B cell (primary cell): ENCODE measurements at regions not wholly inside any gene's neighbourhood (a gene's known extent, or its start where the extent isn't known, plus 50 kb on each side); places are given as distances from the start of the nearest gene placed in this dataset.

Experiments used
- ATAC-seq: fragments of 200-7000 bp; cut with Tn5 transposase; one replicate; pipeline ENCODE4 v1.10.0; 2021; ENCODE audit warnings: low read depth, mild to moderate bottlenecking, moderate number of reproducible peaks, moderate library complexity
- CTCF ChIA-PET: fragments of 350-600 bp; sonication (Branson Sonifier 250); formaldehyde crosslinking; loops from one replicate; lab custom pipeline; 2021; ENCODE audit warnings: antibody characterized with exemption, inconsistent platforms; lab: Charles Lee
- POLR2A ChIA-PET: fragments of 350-600 bp; sonication (Branson Sonifier 250); formaldehyde crosslinking; loops from one replicate; lab custom pipeline; 2021; ENCODE audit warnings: antibody characterized with exemption; lab: Charles Lee
- DNase-seq: peaks from one replicate; pipeline ENCODE4 v3.0.0; 2013
- H2AFZ ChIP-seq: 2 replicates; pipeline ENCODE4 v1.6.1; 2012; ENCODE audit warnings: mild to moderate bottlenecking, low read depth, low read length; ENCODE audit not compliant: insufficient read depth, poor library complexity, severe bottlenecking
- H3K27ac ChIP-seq, 2 donors: 1 replicate in 1 of 2; 2 replicates in 1 of 2; pipeline ENCODE4 v1.5.1; 2012 to 2013; ENCODE audit warnings: low read length in 2 of 2, mild to moderate bottlenecking in 2 of 2, moderate library complexity in 1 of 2
- H3K27me3 ChIP-seq, 4 experiments: fragments of 200-600 bp in 1 of 4; sonication (generic) in 1 of 4; replicated peaks in 1 of 4; 1 replicate in 2 of 4; 2 replicates in 2 of 4; pipeline versions ENCODE4 v1.6.1 to v1.7.0; 2013 to 2016; ENCODE audit warnings: low read length in 3 of 4, mild to moderate bottlenecking in 2 of 4, mixed read lengths in 1 of 4, moderate library complexity in 1 of 4; ENCODE audit not compliant: insufficient read depth in 4 of 4, control insufficient read depth in 3 of 4; ENCODE audit errors: control extremely low read depth in 1 of 4
- H3K36me3 ChIP-seq, 2 experiments: replicated peaks in 1 of 2; 1 replicate in 1 of 2; 2 replicates in 1 of 2; pipeline versions ENCODE4 v1.6.1 to v1.7.1; 2013; ENCODE audit warnings: low read length in 1 of 2; ENCODE audit not compliant: insufficient read depth in 2 of 2, control insufficient read depth in 1 of 2; ENCODE audit errors: control extremely low read depth in 1 of 2, extremely low read depth in 1 of 2
- H3K4me1 ChIP-seq, 2 donors: fragments of 200-600 bp in 1 of 2; sonication (generic) in 1 of 2; 1 replicate in 1 of 2; 2 replicates in 1 of 2; pipeline versions ENCODE4 v1.5.1 to v1.6.1; 2013 to 2017; ENCODE audit warnings: low read length in 2 of 2; ENCODE audit not compliant: control insufficient read depth in 2 of 2, insufficient read depth in 2 of 2
- H3K4me2 ChIP-seq: replicated peaks from 2 replicates; pipeline ENCODE3; 2012; ENCODE audit warnings: mild to moderate bottlenecking, low read depth, low read length; ENCODE audit not compliant: poor library complexity, severe bottlenecking
- H3K4me3 ChIP-seq, 5 experiments: fragments of 200-600 bp in 1 of 5; sonication (generic) in 1 of 5; 1 replicate in 3 of 5; 2 replicates in 2 of 5; pipeline versions ENCODE4 v1.5.1 to v1.7.0; 2011 to 2016; ENCODE audit warnings: low read length in 4 of 5, mild to moderate bottlenecking in 4 of 5, low read depth in 2 of 5, control low read depth in 1 of 5, moderate library complexity in 1 of 5; ENCODE audit not compliant: insufficient read depth in 1 of 5; ENCODE audit errors: control extremely low read depth in 1 of 5, extremely low read depth in 1 of 5
- H3K79me2 ChIP-seq: fragments of 200-600 bp; sonication (generic); one replicate; pipeline ENCODE4 v1.6.0; 2016; ENCODE audit warnings: low read length; ENCODE audit not compliant: control insufficient read depth, insufficient read depth
- H3K9ac ChIP-seq: fragments of 200-600 bp; sonication (generic); 2 replicates; pipeline ENCODE4 v1.6.1; 2017; ENCODE audit warnings: mild to moderate bottlenecking, low read length, moderate library complexity
- H3K9me3 ChIP-seq, 3 donors: one replicate each; pipeline versions ENCODE4 v1.6.1 to v1.7.1; 2013; ENCODE audit warnings: low read length in 2 of 3; ENCODE audit not compliant: control insufficient read depth in 2 of 3, insufficient read depth in 1 of 3; ENCODE audit errors: control extremely low read depth in 1 of 3
- H4K20me1 ChIP-seq: 2 replicates; pipeline ENCODE4 v1.6.0; 2012; ENCODE audit warnings: mild to moderate bottlenecking, low read length; ENCODE audit not compliant: insufficient read depth, control insufficient read depth, poor library complexity, severe bottlenecking
- H3K27ac Mint-ChIP-seq: one replicate; pipeline ENCODE4 v1.8.0; 2021; ENCODE audit warnings: mixed read lengths
- H3K27me3 Mint-ChIP-seq: one replicate; pipeline ENCODE4 v1.8.0; 2021; ENCODE audit warnings: mixed read lengths
- H3K4me1 Mint-ChIP-seq: one replicate; pipeline ENCODE4 v1.8.0; 2021; ENCODE audit warnings: mixed read lengths
- H3K4me3 Mint-ChIP-seq: one replicate; pipeline ENCODE4 v1.8.0; 2021; ENCODE audit warnings: mixed read lengths
- H3K9me3 Mint-ChIP-seq: one replicate; pipeline ENCODE4 v1.8.0; 2022; ENCODE audit warnings: mixed read lengths; ENCODE audit not compliant: insufficient read depth
- CTCF ChIP-seq: fragments of 200-600 bp; IDR thresholded peaks from one replicate; pipeline ENCODE4 v1.8.0; 2022; ENCODE audit warnings: antibody characterized with exemption, mild to moderate bottlenecking
- EZH2 ChIP-seq: IDR thresholded peaks from 2 replicates; pipeline ENCODE4 v1.6.1; 2012; ENCODE audit warnings: borderline replicate concordance, low read depth, mild to moderate bottlenecking, moderate library complexity, low read length; ENCODE audit not compliant: insufficient read depth, poor library complexity, severe bottlenecking
- WGBS: methylation state at CpG from one replicate; pipeline ENCODE4 v1.1.5; 2013; ENCODE audit warnings: missing lambda C conversion rate; ENCODE audit not compliant: insufficient coverage; 5-methylcytosine and 5-hydroxymethylcytosine counted together
- intact Hi-C: fragments of 100-400 bp; cut with micrococcal nuclease; formaldehyde crosslinking; loops from one replicate; pipeline ENCODE4 v1.10.0; 2022

GRCh38 chr2:7880126-7880525, 801.7 kb upstream of the ID2 start:
- ATAC-seq (no peak), DNase-seq (no peak)
- Histone ChIP-seq H4K20me1 (no peaks in the 10 kb centered on the region), H3K4me2 (no peak overlapping the region), H3K4me1 (no peaks in the 10 kb centered on the region), H3K9me3 (no peaks in the 10 kb centered on the region), H2AFZ (no peak overlapping the region), H3K36me3 (no peaks in the 10 kb centered on the region), H3K9ac (no peak overlapping the region), H3K27me3 (peaks cover 0 to 3% (median 0%) of the 10 kb centered on the region in 4 experiments), H3K27ac (no peak overlapping the region), H3K79me2 (no peaks in the 10 kb centered on the region), H3K4me3 (no peak overlapping the region)
- no peak overlapping the region for H3K27ac Mint-ChIP-seq
- no peak overlapping the region for H3K4me3 Mint-ChIP-seq
- ChIA-PET CTCF (no interaction called here), POLR2A (no interaction called here)
- H3K9me3 Mint-ChIP-seq: no peaks in the 10 kb centered on the region
- no peak for TF ChIP-seq EZH2
- TF ChIP-seq CTCF: no peak
- 86% methylated on average over 1 of the region's 2 CpGs for WGBS
- peaks cover 15% of the 10 kb centered on the region for H3K27me3 Mint-ChIP-seq
- intact Hi-C loops: no loop called here
- H3K4me1 Mint-ChIP-seq: no peaks in the 10 kb centered on the region

GRCh38 chr2:7880566-7880965, 801.3 kb upstream of the ID2 start:
- Histone ChIP-seq H3K27me3 (peaks cover 0 to 3% (median 0%) of the 10 kb centered on the region in 4 experiments), H3K79me2 (no peaks in the 10 kb centered on the region), H3K9ac (no peak overlapping the region), H3K9me3 (no peaks in the 10 kb centered on the region), H3K27ac (no peak overlapping the region), H2AFZ (no peak overlapping the region), H3K4me1 (no peaks in the 10 kb centered on the region), H4K20me1 (no peaks in the 10 kb centered on the region), H3K4me3 (no peak overlapping the region), H3K4me2 (no peak overlapping the region), H3K36me3 (no peaks in the 10 kb centered on the region)
- peaks cover 15% of the 10 kb centered on the region for H3K27me3 Mint-ChIP-seq
- H3K27ac Mint-ChIP-seq: no peak overlapping the region
- H3K9me3 Mint-ChIP-seq: no peaks in the 10 kb centered on the region
- no CpG with 5 or more reads among the region's 2 CpGs for WGBS
- TF ChIP-seq CTCF: no peak
- no peak for TF ChIP-seq EZH2
- CTCF ChIA-PET: no interaction called here
- H3K4me1 Mint-ChIP-seq: no peaks in the 10 kb centered on the region
- POLR2A ChIA-PET: no interaction called here
- no peak overlapping the region for H3K4me3 Mint-ChIP-seq
- intact Hi-C loops: no loop called here
- ATAC-seq (no peak), DNase-seq (no peak)
